HG03066 (cell line): ENCODE measurements at regions not wholly inside any gene's neighbourhood (a gene's known extent, or its start where the extent isn't known, plus 50 kb on each side); places are given as distances from the start of the nearest gene placed in this dataset.

Source experiments
- ATAC-seq: cut with Tn5 transposase; IDR thresholded peaks from one replicate; pipeline ENCODE4 v1.9.1; 2021; ENCODE audit warnings: low read depth; ENCODE audit not compliant: unreplicated experiment

GRCh38 chr16:65521633-65522328, 399.9 kb upstream of the CDH11 start:
- ATAC-seq: no peak

DNA sequence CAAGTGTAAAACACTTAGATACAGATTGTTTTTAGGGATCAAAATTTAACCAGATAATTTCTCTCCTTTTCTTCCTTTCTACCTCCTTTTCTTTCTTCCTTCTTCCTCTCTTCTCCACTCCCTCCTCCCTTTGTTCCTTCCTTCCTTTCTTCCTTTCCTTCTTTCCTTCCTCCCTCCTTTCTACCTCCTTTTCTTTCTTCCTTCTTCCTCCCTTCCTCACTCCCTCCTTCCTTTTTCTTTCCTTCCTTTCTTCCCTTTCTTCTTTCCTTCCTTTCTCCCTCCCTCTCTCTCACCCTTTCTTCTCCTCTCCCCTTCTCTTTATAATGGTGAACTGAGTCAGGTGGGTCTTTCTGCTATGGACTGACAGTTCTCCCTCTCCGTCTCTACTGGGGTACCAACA, 397.5 kb upstream of the CDH11 start:
- ATAC-seq: no peak

DNA sequence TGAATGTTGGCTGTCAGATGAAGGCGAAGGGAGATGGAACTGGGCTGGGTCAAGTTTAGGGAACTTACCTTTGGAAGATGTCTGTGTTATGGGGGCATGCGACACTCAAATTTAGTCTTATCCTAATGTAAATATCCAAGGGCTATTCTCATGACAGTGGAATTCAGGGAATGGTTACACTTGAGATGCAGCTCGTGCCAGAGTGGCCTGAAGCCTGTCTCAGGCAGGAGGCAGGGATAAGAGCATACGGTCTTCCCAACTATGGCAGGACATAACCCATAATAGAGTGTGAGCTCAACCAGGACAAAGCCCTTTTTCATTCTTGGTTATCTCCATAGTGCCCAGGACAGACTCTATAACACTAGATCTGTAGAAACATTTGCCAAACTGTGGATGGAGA, 393.3 kb upstream of the CDH11 start:
- ATAC-seq: no peak

GRCh38 chr16:65510850-65511249, 389.0 kb upstream of the CDH11 start:
- no peak for ATAC-seq

GRCh38 chr16:65510241-65510640, 388.4 kb upstream of the CDH11 start:
- ATAC-seq: no peak

- no peak for ATAC-seq
Observed at GRCh38 chr16:65509172-65509571, 387.3 kb upstream of the CDH11 start.

DNA sequence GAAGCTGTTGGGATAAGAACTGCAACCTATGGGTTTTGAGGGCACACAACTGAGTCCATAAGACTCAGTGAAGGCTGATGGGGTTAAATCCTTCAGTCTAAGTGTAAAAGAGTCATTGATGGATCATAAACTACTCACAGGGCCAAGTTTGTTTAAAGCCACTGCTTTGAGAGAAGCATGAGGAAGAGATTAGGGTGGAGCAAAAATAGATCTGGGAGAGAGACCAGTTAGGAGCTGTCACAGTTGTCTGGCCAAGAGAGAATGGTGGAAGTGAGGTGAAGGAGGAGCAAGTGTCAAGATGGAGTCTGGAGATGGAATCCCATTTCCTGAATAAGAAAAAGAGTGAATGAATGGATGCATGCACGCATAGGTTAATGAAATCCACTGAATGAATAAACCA, 379.1 kb upstream of the CDH11 start:
- ATAC-seq: no peak

DNA sequence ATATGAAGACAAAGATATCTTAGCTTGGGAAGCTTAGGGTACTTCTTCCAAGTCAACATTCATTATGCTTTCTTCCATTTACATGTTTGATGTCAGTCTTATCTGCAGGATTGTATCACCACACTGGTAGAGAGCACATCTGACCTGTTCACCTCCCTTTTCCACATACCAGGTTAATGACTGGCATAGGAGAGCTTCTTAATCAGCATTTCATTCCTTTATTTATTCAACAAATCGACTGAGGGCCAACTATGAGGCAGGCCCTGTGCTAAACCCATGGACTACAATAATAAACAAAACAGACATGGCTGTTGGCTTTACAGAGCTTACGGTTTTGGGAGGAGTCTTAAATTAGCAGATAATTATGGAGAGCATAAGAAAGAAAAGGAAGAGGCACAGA, 378.1 kb upstream of the CDH11 start:
- no peak for ATAC-seq

DNA sequence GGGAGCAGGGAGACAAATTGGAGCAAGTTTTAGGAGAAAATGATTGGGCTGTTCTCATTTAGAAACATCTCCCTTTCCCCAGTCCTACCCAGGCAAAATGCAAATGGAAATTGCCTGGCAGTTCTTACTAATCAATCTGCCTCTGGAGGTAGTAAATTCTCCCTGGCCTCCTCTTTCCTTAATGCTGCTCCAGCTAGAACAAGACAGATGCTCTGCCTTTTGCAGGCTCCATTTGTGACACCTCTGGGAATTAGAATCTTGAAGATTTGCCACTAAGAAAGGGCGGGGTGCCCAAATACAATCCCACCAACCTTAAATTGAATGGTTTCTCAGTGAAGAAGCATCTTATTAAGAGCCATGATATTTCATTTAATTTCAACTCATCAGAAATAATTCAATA, 377.7 kb upstream of the CDH11 start:
- ATAC-seq: no peak

- no peak for ATAC-seq
Observed at GRCh38 chr16:65497571-65497970, 375.7 kb upstream of the CDH11 start.

- no peak for ATAC-seq
Observed at GRCh38 chr16:65495106-65495505, 373.2 kb upstream of the CDH11 start.

DNA sequence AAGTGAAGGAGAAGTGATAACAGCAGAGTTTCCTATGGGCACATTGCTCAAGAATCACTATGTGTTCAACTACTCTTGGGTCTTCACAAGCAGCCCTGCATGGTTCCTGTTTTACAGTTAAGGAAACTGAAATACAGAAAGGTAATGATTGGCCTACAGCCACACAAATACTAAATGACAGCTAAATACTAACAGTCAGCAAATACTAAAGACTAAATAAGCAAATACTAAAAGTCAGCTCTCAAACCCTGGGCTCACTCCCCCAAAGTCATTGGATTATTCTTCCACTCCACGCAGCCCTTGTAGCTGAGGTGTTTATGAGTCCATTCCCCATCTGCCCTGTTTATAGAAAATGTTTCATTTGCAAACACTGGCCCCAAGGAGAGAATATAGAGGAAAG, 372.7 kb upstream of the CDH11 start:
- no peak for ATAC-seq

DNA sequence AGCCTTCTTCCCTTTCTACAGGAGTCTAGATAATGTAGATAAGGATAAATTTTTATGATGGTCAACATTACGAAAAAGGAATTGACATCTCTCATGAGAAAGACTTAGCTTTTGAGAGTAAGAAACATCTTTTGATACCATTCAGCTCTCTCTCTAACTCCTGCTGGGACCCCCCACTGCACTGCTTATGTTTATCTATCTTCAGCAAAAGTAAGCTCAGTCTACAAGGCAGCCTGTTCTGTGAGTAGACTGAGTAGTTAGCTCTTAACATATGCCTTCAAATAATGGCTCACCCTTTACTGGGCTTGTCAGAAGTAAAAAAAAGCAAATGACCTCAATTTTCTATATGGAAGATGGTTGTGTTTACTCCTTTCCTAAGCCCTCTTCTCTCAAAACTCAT, 372.2 kb upstream of the CDH11 start:
- ATAC-seq: no peak

GRCh38 chr16:65490286-65490685, 368.4 kb upstream of the CDH11 start:
- ATAC-seq: no peak

GRCh38 chr16:65489531-65490023, 367.7 kb upstream of the CDH11 start:
- ATAC-seq: no peak

DNA sequence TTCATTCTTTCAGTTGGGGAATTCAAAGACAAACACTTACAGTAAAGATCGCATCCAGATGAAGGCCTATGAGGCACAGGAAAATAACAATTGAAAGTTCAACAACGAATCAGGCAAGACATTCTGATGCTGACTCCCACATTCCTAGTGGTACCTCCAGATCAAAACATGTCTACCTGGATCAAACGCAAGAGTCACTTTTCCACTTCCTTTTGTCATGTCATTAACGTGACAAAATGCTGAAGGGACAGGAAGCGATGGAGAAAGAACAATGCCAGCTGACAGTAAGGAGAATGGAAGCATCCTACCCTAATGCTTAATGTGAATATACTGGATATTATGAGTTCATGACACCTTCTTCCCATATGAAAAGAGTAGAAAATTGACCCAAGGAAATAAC, 365.4 kb upstream of the CDH11 start:
- no peak for ATAC-seq

GRCh38 chr16:65481956-65482355, 360.1 kb upstream of the CDH11 start:
- no peak for ATAC-seq

DNA sequence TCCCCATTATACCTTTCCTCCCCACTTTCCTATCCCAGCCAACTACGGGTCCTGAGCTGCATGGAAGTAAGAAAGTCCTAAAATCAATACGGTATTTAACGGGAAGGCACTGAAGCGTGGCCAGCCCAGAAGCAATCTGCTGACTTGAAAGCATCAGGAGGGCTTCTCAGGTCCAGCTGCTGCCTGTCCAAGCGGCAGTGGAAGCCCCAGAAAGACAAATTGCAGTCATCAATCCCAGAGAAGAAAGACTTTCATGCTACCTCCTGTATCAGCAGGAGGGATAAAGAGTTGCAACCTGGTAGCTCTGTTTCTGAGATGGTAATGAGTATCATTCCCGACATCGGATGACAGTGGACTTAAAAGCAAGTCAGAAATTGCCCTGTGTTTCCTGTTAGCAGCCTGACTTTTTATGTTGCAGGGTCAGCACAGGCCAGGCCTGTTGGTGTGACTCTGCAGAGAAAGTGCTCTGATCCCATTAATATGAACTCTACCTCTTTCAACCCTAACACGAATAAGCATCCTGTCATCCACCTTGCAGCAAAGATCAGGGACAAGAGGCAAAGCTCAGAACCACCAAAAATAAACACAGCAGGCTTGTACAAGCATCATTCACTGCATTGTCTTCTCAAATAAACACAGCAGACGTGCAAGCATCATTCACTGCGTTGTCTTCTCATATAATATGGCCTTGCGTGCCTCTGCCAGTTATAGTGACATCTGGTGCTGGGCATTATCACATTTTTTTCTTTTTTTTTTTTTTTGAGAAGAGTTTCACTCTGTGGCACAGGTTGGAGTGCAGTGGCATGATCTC, 358.6 kb upstream of the CDH11 start:
- no peak for ATAC-seq

- no peak for ATAC-seq
Observed at GRCh38 chr16:65476448-65476955, 354.6 kb upstream of the CDH11 start.

DNA sequence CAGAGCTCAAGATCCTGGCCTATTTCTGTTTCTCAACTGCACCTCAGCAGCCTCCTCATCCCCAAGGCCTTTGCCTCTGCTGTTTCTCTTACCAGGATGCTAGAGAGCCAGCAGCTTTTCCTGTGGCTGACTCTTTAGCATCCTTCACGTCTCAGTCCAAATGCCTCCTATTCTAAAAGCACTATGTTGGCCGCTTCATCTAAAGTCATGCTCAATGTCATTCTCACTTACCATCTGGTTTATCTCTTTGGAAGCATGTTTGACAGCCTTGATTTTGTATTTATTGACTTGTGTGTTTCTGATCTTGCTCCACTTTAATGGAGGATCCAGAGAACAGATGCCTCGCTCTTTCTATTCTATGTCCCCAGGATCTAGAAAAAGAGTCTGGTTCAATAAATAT, 351.8 kb upstream of the CDH11 start:
- ATAC-seq: no peak

DNA sequence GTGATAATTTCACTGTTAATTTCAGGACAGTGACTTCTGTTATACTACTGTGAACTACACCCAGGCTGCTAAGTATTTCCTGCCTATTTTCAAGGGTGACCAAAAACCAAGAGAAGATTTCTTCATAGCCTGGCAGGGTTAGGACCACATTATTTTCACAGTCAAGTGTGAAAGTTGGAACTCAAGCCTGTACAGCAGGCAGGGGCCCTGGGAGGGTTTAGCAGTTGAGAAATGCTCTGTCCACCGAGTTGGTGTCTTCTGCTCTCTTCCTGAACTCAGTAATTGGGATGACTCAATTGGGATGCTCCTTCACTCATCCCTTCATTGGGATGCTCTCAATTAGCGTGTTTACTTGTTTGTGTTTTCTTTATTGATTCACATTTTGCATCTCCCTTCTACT, 347.3 kb upstream of the CDH11 start:
- no peak for ATAC-seq

GRCh38 chr16:65468133-65468532, 346.3 kb upstream of the CDH11 start:
- ATAC-seq: no peak
